Medulla oblongata (tissue), 1 donor: ENCODE measurements at regions not wholly inside any gene's neighbourhood (a gene's known extent, or its start where the extent isn't known, plus 50 kb on each side); places are given as distances from the start of the nearest gene placed in this dataset.
"Not testable (repeated sequence)": the region's sequence is repeated elsewhere in the genome, so short reads cannot be mapped to it uniquely, and the experiment has no call there.

Experiments used
- DNase-seq: peaks from one replicate; pipeline ENCODE4 v3.0.0-alpha.2; 2015; ENCODE audit errors: extremely low spot score

DNA sequence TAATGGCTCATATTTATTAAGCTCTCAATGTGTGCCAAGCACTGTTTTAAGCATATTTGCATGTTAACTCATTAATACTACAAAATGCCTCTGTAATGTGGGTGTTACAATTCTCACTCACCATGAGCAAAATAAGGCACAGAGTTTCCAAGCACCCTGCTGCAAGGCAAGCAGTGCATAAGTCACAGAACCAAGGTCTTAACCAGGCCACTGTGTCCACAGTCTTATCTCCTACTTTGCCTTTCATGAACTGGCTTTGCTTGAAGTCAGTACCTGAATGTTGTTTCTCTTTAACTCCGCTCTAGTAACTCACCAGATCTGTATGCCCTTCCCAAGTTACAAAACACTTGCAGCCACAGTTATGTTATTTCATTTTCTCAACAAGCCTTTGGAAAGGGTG is 1372.7 kb downstream of the AACS start:
- no peak for DNase-seq

DNA sequence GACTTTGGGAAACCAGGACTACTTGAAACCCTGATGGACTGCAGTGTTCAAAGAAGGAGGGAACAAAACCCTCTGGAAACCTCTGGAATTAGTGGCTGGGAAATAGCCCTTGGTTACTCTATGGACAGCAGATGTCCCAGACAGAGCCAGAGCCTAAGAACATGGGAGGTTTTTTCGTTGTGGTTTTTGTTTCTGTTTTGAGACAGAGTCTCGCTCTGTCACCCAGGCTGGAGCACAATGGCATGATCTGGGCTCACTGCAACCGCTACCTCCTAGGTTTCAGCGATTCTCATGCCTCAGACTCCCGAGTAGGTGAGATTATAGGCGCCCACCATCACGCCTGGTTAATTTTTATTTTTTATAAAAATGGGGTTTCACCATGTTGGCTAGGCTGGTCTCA is 1378.7 kb downstream of the AACS start:
- no peak for DNase-seq

DNA sequence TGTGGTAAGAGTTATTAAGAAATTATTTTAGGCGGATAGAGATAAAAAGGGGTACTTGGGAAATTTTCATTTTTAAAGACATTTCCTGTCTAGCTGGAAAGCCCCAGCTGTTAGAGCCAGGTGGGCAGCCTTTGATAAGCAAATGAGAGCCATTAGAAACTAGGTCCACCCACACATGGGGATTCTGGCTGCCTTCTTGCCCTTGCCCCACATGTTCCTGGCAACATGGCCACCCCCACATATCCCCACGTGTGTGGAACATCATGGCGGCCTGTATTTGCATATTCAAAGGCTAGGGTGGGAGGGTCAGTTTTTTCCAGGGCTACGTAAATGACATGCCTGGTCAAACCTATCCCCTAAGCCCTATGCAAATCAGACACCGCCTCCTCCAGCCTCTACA is 1382.1 kb downstream of the AACS start:
- DNase-seq: no peak

DNA sequence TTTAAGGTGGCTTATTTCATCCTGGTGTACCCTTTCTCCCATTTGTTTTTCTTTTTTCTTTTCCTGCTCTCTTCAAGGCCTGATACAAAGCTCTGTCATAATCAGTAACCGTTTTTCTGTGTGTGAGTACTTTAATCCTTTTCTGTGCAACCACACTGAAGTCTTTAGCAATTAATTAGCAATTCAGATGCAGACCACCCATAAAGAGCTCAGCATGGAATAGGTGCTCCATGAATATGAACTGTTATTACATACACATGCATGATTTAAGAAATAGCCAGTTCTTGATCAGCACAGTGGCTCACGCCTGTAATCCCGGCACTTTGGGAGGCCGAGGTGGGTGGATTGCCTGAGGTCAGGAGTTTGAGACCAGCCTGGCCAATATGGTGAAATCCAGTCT is 1386.6 kb downstream of the AACS start:
- no peak for DNase-seq

DNA sequence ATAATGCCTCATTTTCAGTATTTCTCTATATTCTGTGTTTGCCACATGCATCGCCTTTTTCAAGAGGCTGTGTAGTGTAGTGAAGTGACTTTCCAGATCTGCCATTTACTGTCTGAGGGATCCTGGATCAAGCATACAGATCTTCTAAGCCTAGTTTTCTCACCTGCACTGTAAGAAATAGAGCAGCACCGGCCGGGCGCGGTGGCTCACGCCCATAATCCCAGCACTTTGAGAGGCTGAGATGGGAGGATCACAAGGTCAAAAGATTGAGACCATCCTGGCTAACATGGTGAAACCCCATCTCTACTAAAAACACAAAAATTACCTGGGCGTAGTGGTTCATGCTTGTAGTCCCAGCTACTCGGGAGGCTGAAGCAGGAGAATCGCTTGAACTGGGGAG is 1387.5 kb downstream of the AACS start:
- DNase-seq: not testable (repeated sequence)

DNA sequence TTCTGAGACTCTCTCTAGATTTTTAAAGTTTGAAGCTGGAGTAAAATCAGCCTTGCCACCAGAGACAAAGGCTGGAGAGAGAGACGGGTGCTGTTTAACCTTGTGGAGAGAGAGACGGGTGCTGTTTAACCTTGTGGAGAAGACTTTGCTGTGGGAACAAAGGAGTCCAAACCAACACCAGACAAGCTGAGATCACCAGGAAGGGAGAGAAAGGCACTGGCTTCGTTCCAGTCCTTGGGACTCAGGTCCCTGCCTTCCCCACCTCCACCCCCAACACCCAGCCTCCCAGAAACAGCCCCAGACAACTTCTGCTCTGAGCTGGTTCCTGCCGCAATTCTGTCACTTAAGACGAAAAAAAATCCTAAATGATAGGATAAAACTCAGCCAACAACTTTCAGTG is 1389.3 kb downstream of the AACS start:
- DNase-seq: no peak

DNA sequence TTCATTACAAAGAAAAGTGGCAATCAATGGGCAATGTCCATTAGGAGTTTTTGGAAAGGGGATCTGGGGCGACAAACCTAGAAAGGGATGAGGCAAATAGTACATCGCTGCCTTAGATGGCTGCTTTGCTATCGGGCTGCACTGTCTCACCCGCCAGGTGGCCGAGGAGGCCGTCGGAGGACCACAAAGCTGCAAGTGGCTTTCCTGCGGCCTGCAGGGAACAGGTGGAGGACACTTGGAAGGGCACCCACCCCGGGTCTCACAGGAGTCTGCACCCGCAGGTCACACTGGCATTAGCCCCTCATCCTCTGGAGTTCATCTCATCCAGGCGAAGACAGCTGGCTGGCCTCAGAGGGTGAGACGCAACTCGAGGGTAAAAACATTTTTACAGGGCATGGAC is 1392.5 kb downstream of the AACS start:
- DNase-seq: no peak

DNA sequence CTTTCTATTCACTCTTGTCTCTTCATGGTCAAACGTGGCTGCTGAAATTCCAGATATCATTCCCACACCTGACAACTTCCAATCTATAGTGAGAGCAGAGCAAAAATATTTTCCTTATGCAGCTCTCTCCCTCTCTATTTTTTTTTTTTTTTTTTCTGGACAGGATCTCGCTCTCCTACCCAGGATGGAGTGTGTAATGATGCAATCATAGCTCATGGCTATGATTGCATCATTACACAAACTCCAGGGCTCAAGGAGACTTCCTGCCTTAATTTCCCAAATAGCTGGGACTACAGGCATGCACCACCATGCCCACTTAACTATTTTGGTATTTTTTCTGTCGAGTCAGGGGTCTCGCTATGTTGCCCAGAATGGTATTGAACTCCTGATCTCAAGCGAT is 1398.9 kb downstream of the AACS start:
- DNase-seq: no peak

DNA sequence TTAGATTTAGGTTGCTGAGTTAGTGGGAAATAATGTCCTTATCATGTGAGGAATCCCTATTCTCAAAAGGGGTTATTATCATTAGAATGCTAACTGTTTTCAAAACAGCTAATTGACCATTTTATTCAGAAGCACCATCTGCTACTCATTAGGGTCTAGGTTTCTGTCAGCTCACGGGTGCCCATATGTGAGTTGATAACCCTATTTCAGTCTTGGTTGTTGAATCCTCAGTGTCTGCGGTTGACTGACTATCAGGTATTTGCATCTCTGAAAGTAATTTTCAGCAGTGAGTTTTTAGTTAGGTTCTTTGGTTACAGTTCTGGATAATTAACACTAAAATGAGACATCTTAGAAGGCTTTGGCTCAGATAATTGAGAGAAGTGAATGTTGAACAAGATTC is 1404.0 kb downstream of the AACS start:
- no peak for DNase-seq

DNA sequence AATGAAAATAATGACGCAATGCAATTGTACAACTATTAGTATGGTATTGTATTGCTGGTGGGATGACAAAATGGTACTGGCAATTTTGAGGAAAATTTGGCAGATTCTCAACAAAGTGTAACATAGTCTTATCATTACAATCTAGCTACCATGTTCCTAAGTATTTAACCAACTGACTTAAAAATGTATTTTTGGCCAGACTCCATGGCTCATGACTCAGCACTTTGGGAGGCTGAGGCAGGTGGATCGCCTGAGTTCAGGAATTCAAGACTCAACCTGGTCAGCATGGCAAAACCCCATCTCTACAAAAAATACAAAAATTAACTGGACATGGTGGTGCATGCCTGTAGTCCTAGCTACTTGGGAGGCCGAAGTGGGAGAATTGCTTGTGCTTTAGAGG is 1409.5 kb downstream of the AACS start:
- DNase-seq: no peak

DNA sequence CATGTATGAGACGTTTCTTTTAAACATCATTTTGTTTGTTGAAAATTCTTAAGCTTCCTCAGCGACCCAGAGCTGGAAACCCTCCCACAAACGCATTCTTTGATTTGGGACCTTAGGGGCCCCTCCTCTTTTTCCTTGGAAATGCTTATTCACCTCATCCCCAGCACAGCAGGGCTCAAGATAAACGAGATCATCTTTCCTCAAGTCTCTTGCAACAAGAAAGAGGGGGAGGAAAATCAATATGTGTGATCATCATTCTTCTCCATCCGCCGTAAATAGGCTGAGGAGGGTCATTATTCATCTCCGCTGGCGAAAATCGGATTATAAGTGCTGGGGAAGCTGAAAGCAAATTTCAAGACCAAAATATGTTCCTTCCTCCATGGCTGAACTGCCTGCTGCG is 1415.2 kb downstream of the AACS start:
- DNase-seq: no peak

DNA sequence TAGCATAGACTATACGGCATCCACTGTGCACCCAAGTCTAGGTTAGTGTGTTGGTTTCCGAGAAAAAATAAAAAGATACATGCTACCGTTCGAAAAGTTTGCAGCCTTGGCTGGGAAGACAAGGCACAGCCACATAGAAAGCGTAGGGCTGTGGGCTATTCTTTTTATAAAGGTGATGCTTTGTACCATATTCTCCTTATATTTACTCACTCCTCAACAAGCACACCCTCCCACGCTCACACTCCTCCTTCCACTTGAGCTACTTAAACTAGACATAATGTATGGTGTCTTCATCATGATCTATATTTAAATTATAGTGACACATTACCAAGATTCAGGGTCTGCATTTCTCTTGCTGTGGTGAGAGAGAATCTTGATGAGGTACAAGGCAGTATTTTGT is 1416.5 kb downstream of the AACS start:
- DNase-seq: no peak

DNA sequence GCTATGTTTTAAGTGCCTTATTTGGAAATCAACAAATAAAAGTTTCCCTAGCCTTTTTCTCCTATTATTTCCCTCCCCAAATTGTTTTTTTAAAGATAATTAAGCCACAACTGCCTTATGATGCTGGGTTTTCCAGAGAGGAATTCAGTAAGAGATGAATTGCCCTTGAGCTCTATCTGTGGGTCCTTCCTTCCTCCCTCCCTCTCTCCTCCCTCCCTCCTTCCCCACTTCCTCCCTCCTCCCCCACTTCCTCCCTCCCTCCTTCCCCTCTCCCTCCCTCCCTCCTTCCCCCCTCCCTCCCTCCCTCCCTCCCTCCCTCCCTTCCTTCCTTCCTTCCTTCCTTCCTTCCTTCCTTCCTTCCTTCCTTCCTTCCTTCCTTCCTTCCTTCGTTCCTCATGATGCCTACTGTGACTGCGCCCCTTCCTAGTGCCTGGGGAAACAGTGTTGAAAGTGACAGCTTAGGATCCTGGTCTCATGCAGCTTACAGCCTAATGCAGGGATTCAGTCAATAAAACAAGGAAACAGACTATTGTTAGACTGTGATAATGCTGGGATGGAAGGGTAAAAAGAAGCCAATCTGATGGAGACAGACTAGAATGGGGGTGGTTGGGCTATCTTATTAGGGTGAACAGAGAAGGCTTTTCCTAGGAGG is 1417.1 kb downstream of the AACS start:
- no peak for DNase-seq

DNA sequence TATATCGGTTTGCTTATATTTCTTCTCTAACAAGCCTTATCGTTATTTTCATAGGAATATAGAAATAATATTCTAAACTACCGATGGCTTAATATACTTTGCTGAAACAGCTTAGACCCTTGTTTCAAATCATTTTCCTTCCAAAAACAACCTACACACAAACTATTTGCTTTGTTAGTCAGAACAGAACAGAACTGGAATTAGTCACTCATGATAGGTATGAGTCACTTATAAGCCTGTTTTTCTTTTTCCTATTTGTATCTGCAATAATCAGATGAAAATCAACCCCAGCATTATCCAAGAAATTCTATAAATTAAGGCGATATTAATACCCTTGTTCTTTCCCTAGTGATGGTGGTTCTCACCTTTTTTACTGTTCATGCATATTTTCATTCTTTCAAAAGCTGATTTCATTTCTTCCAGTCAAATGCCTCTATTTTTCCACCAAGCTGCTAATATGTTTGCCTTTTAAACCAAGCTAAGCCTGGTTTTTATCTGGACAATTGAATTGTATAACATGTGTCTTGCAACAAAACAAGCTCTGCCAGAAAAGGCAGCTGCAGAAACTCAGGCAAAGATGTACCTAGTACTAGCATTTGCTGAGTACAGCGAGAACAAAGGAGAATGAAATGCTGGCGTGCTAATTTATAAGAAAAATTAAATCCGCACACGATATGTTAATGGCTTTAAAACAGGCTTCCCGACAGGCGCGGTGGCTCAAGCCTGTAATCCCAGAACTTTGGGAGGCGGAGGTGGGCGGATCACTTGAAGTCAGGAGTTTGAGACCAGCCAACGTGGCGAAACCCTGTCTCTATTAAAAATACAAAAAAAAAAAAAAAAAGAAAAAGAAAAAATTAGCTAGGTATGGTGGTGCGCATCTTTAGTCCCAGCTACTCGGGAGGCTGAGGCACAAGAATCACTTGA is 1418.2 kb downstream of the AACS start:
- DNase-seq: no peak

DNA sequence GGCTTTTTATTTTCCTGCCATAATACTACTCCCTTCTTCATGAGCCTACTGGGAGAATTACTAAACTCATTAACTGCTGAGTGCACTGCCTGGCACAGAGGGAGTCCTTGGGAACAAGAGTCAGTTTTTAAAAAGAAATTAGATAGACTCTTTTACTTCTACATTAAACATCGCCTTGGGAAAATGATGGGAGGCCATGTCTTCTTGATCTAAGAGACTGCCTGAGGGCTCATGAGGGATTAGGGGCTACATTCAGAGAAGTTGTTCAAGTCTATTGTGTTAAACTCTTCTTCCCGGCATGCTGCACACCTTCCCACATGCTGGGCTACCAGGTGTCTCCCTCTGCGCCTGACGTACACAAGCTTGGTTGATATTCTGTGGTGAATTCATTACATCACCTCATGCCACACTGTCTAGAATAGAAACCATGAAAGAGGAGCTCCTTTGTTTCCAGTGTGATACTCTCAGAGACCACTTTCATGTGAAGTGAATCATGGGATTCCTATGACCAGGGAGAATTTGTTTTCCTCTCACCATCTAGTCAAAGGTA is 1422.3 kb downstream of the AACS start:
- DNase-seq: no peak

DNA sequence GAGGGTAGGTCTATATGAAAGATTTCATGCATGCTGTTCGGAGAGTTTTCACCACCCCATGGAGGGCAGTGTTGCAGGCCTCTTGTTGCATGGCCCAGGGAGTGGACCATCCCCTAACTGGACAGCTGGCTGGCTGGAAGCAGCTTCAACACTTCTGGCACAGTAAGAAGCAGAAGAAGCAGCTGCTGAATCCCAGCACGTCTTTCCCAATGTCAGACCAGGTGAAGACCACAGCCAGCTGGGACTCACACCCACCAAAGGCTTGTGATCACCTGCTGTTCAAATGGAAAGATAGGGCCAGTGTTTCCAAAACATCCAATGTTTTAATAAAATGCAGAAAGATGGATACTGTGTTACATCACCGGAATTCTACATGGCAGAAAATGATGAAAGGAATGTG is 1423.6 kb downstream of the AACS start:
- no peak for DNase-seq

DNA sequence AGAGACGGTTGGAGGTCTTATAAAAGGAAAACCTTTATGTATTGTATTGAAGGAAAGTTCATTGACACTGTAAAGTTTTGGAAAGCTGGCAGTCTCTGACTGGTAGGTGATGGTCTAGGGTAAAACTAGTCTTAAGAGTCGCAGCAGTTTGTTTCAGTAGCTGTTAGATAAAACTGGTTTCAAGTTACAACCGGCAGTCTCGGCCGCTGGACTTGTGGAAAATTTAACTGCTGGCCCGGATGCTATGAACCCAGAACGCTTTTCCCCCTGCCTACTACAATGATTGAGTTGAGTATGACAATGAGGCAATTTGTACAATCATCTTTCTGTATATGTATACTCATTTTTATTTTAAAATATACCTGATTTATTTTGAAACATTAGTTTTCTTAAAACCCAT is 1426.9 kb downstream of the AACS start:
- no peak for DNase-seq

DNA sequence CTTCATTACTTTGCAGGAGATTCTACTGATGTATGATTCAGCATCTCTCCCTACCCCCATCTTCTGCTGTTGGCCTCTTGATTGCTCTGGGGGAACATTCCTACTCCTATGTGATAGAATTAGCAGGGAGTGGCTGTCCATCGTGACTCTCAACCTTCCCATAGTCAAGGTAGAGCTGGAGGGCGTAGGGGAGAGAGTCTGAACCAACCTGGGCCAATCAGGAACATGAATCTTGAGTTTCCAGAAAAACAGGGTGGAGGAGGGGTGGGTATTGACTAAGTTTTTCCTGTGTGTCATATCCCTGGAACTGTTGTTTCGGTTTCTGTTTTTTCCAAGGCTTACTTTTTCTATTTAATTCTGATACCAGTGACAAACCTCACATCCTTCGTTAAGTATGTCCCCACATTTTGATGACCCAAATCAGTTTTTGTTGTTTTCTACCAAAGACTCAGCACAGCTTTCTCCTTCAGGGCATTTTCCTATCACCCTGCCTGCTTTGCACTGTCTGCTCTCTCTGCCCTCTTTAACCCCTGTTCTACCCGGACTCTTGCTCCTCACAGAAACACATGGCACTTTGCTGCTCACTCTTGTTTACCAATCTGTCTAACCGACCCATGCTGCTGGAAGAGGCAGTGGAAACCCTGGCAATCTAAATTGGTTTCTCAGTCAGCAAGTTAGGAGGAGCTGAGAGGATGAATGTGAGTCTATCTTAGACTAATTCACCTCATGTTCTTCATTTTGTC is 1428.3 kb downstream of the AACS start:
- DNase-seq: no peak

DNA sequence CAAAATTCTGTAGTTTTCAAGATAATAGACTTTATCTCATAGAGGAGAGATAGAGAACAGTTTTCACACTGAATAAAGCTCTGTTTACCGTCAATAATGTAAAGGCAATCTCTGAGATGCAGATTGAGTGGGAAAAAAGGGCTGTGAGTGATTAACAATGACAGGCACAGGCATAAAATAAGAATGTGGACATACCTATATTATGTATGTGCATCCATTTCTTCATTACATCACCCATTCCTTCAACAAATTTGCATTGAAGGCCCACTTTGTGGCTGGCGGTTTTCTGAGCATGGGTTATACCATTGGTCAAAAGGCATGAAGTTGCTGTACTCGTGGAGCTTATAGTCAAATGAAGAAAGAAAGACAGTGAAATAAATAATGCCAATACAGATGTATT is 1431.0 kb downstream of the AACS start:
- DNase-seq: no peak

DNA sequence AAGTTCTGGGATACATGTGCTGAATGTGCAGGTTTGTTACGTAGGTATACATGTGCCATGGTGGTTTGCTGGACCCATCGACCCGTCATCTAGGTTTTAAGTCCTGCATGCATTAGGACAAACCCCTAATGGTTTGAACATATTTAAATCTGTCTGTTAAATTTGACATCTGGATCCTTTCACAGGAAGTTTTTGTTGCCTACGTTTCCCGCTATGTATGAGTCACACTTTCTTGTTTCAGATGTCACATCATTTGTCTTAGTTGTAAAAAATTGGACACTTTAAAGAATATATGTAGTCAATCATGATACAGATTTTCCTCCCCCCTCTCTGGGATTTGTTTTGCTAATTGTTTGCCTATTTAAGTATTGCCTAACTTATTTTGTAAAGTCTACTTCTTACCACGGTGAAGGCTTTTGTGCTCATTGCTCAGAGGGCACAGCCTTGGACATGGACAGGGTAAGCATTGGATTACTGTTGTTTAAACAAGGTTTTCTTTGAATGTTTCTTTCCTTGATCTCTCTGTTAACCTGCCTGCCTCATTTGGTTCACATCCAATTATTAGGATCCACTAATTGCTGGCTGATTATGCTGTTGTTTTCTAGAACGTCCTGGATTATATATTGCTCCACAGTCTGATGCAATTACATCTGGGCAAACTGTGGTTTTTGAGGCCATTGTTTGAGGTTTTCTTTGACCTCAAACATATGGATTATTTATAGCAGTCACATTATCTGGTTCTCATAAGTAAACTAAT is 1441.4 kb downstream of the AACS start:
- DNase-seq: no peak

DNA sequence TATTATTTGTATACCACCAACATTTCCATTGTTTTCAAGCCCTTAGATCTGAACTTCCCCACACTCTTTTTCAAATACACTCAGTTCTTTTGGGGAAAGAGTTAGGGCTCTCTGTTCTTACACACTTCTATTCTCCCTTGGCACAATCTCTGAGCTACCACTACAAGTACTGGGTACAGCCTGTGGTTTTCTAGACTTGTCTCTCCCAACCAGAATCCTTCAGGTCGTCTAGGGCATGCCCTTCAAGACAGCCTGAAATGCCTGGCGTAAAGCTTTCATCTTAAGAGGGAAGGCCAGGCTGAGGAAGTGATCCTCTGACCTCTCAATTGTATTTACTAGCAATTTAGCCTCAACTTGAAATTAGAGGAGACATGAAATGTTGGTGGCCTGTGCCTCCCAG is 1442.0 kb downstream of the AACS start:
- DNase-seq: no peak

DNA sequence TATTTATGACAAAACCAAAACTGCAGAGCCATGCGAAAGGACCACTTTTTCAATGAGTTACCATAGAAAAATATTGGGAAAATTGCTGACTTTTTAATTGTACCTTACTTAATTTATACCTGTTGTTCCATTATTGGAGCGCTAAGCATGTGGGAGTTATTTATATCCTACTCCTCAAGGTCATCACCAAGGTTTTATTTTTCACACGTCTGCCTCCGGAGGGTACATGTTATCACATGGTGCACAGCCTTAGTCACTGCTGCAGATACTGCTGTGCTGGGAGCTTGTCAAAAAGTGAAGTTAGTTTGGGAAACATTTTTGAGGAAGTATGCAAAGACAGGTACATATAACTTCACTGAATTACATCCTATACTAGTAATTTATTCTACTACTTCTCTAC is 1444.3 kb downstream of the AACS start:
- DNase-seq: no peak
